ENCODE measurements at regions not wholly inside any gene's neighbourhood (a gene's known extent, or its start where the extent isn't known, plus 50 kb on each side); places are given as distances from the start of the nearest gene placed in this dataset.
A peak's percentile ranks its signal among the peaks of the same experiment; 100 is the strongest.

DNA sequence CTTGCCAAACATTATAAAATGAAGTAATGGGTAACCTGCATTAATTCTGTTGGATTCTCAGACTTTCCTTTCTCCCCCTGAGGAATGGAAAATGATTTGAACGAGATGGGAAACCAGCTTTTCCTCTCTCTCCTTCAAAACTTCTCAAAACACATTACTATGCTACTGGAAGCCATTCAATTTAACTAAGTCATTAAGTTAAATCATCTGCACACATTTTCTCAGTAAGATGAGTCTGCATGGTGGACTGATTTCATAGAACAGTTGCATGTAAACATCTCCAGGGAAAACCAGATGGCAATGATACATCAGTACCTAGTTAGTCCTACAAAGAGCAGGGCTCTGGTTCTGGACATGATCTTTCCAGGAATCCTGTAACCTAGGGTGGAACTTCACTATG, 59.9 kb downstream of the BMP4 start:
- DNase-seq (ENCODE audit: low read depth, low spot score) = no peak

DNA sequence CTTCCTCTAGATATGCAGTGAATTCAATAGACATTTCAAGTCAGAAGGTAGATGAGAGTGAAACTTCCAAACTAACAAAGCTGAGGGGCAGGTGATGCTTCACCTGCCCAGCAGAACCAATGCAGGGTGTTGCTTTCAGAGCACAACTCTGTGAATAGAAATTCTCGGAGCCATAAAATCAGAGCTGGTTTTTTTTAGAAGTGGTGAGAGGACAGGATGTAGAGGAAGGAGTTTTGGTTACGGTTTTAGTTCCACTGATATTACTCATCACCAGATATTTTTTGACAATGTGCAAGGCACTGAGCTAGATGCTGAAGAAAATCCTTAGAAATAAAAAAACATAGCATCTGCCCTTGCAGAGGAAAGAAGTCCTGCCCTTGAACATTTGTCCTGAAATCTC, 62.2 kb downstream of the BMP4 start:
- no peak for DNase-seq (ENCODE audit: low read depth, low spot score)

DNA sequence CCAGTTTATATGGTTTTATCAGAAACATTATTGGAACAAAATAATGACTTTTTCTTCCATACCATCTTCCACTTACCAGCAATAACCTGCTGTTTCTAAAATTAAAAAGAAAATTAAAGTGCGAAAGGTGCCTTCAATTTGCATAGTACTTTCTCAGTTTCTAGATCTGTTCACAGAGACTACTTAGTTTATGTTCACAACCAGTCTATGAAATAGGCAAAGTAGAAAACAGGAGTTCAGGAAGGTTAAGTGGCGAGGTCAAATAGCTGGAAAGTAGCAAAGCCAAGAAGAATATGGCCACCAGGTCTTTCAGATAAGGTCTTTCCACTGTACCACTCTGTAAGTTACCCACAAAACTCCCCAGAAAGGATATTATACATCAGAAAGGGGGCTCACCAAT, 63.3 kb downstream of the BMP4 start:
- DNase-seq (ENCODE audit: low read depth, low spot score) = no peak

DNA sequence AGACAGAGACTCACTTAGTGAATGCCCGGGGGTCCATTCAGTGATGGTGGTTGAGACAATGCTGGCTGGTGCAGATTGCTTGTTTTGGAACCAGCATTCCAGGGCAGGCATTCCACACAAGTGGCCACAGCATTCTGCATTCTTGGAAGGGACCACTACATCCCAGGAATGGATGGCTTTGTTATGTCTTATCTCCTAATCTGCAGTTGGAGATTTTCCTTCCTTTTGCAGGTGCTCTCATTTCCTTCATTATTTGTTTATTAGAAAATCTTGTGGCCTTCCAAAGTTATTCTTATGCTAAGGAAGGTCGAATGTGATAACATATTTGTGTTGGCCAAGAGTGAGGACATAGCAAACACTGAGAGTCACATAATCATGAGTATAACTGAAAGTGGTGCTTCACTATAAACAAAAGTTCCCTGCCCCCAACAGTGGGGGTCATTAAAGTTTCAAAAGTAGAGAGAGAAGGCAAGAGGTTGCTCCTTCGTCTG, 66.0 kb downstream of the BMP4 start:
- DNase-seq (ENCODE audit: low read depth, low spot score) = peak; percentile 61

DNA sequence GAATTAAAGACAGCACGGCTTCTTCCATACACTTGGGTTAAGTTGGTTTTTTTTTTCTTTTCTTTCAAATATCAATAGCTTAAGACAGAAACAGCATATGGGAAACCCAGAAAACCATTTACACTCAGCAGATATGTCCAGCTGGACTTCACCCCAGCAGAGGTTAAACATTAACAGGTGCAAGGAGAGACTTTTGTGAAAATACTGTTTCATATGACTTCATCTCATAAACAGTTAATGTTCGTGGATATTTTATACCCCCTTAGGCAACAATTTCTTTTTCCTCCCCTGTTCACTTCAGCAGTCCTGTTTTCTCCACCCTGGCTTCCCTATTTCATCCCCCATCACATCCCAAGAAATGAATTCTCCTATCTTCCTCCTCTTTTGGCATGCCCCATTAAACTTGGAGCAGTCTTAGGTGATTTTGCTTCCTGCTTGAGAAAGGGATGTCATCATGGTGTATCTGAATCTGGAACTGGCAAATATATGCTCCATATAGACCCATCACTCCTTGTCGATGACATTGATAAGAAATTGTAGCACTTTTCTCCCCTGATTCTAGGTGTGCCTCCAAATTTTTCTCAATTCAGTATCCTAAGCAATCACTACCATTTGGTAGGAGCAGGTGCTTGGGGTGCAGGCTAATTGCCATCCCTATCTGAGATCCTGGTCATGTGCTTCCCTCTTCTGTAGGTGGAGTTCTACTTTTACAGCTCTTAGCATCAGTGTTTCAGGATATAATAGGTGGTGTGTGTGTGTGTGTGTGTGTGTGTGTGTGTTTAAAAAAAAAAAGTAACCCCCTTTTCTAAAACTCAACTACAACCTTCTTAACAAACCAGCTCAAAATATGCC, 67.9 kb downstream of the BMP4 start:
- no peak for DNase-seq (ENCODE audit: low read depth, low spot score)

DNA sequence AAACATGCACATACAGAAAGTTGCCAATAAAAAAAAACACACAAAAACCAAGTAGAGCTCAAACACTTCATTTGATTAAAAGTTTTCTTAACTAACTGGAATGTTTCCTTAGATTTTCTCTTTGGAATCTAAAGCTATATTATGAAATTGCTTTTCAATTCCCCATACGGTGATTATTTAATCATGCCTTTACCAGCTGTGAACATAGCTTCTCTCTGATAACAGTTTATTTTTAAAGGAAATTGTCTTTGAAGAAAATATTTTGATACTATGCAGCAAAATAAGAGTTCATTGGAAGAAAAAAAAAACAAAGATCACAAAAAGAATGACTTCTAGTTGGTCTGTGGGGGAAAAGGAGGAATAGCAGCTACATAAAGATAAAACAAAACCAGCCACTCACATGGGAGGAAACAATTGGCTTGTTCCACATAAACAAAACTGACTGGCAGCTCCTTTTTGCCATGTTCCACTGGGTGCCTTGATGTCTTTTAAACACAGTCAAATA, 71.4 kb downstream of the BMP4 start:
- DNase-seq (ENCODE audit: low read depth, low spot score) = no peak

DNA sequence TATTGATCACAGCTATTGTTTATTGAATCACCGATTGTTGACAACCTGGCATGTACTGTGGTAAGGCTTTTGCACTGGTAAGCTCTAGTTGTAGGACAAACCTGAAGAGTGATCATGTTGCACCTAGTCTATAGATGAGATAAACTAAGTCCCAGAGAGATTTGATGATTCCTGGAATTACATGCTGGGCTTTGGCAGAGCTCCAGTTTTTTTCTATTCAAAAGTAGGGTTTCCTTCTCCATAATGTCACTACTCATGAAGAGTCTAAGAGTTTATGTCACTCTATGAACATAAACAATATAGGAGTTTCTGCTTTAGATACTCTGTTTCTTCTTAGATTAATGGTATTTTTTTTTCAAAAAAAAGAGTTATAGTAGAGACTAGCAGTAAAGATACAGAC, 72.0 kb downstream of the BMP4 start:
- DNase-seq (ENCODE audit: low read depth, low spot score) = no peak

DNA sequence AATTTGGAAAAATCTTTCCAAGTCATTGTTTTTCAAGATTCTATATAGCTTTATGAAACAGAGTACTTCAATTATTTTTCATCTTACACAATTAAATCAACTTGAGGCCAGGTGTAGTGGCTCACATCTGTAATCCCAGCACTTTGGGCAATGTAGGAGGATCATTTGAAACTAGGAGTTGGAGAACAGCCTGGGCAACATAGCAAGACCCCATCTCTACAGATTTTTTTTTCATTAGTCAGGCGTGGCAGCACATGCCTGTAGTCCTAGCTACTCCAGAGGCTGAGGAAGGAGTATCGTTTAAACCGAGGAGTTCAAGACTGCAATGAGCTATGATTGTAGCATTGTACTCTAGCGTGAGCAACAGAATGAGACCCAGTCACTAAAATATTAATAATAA, 72.9 kb downstream of the BMP4 start:
- no peak for DNase-seq (ENCODE audit: low read depth, low spot score)

DNA sequence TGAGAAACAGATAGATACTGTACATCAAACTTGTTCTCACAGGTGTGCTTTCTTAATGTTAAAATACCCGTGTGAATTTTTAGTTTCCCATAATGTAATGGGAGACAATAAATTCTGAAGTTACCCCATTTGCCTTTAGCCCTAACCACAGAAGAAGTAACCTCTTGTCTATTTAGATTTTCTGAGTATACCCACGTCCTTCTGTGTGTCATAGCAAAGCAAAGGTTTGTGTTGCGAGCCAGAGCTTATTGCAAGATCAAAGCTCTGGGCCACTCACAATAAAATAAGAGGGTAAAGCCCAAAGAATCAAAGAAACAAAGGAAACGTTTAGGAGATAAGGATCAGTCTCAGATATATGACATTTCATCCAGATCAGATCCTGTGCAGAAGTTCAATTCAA, 73.9 kb downstream of the BMP4 start:
- no peak for DNase-seq (ENCODE audit: low read depth, low spot score)

DNA sequence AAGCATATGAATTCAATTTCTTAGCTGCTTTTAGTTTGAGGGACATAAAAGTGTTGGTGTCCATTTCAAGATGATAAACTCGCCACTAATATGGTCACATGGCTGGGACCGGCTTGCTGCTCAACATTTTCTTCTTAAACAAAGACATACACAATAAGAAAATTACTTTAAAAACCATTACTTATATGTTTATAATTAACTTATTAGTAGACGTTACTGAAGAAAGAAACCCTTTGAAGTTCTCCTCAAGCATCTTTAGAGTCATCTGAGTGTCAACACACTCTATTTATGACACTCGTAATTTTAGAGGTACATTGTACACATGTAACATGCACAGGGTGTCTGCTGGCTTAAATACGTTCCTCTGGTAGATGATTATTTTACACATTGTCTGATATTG, 74.7 kb downstream of the BMP4 start:
- no peak for DNase-seq (ENCODE audit: low read depth, low spot score)

DNA sequence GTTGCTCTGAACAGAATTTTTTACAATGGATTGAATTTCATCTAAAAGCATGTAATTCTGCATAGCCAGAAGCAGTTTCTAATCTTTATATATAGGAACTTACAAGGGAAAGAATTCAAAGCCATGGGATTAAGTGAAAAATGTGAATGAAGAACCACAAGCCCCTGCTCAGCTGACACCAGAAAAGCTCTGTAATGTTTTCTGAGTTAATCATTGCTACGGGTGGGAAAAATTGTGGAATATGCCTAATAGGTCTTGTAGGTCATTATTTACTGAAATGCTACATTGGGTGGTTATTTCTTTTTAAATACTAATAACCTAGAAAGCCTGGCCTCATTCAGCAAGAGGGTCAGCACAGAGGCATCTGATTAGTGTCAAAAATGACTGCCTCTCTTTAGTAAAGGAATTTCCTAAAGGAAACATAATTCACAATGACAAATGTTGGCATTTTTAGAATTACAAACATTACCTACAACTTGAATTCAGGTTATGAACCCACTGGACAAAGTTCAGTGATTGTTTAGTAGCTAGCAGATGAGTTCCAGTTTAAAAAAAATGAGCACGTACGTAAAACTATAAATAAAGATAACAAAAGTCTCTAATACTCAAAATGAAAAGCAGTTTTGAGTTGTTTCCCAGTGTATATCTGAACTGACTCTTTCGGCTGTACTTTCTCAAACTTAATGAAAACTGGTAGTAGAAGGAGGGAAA, 75.3 kb downstream of the BMP4 start:
- no peak for DNase-seq (ENCODE audit: low read depth, low spot score)

DNA sequence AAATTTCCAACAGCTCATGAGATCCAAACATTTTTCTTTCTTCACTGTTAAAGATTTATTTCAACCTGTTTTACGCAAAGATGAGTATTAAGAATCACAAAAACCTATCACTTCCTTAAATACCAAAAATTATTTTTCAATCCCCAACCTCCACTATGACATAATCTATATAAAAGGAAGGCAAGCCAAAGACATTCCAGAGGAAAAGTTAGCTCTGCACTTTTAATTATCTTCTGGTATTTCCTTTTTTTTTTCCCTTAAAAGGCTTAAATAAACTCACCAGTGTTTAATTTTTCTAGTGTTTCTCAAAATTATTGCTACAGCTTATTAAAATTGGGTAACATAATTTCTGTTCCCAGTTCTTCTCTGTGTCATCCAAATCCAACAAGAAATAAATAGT, 75.9 kb downstream of the BMP4 start:
- no peak for DNase-seq (ENCODE audit: low read depth, low spot score)

DNA sequence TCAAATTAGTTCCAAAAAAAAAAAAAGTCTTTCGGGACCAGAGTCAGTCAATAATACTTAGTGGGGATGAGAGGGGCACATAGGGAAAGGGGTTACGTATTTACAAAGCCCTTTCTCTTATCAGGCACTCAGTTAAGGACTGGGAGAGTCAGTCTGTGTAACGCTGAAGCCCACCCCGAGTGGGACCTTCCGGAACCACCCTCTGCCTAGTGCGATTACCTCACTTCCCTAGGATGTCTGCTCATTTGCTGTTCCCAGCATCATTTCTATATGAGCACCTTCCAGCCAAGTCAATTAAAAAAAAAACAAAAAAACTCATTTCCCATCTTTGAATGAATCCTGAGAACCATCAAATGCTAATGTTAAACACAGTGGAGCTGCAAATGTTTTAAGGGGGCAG, 76.9 kb downstream of the BMP4 start:
- no peak for DNase-seq (ENCODE audit: low read depth, low spot score)

DNA sequence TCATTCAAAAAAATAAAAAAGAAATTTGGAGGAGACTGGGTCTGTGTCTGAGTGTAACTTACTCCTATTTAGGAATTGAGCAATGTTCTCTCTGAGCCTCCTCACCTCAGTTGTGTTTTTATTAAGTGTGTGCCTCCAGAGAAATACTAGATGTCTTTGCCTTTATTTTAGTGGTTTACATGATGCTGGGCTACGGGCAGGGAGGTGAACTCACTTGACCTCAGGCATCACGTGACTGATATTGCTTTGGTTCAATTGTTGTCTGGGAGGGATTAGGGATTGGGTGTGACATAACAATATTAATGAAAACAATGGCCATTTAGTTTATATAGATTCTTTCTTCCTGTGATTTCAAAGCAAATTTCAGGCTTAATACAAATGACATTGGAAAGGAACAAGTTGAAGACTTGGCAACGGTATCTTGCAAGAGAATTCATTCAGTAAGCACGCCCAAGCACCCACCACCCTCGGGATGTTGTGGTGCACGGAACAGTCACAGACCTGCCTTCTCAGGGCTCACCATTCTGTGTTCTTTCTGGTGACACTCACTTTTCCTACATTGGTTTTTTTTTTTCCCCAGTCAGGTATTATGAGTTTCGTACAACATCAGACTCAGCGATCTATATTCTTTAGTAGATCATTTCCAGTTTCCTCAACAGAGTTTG, 77.5 kb downstream of the BMP4 start:
- no peak for DNase-seq (ENCODE audit: low read depth, low spot score)

DNA sequence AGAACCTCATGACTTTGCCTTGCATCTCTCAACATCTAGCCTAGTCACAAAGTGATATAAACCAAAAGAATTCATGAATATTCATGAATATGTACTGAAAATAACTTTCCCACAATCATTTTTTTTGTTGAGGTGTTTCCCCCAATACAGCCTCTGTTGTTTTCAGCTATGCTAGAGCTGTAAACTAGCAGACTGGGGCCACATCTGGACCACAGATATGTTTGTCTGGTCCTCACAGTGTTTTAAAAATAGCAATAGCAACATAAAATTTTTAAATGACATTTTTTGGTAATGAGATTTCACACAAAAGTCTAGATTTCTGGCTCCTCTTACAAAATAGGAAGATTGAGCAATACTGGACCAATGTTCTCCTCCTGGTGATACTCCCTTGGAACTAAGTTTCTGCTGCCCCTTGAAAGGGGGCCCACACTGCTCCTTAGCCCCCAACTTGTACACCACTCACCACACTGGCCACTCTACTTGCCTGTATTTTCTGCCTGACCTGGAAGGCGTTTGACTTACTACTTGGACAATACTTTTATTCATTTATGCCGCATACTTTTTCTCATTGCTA, 81.2 kb downstream of the BMP4 start:
- DNase-seq (ENCODE audit: low read depth, low spot score) = no peak

DNA sequence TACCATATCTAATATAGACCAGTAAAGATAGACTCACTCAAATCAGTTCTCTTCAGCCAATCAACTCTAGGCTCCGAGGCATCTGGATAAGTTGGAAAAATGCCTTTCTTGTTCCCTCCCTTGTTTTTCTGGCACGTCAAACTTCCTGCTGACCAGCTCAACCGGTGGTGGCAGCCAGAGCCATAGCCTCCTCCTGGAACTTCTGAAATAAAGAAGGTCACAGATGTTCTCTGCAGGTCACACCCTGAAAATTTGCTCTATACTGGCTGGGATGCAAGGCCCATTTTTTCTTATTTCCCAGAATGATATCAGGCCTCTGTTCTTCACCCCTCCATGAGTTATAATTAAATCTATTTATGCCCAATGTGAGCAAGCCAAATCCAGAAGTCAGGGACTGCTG, 81.9 kb downstream of the BMP4 start:
- DNase-seq (ENCODE audit: low read depth, low spot score) = no peak

DNA sequence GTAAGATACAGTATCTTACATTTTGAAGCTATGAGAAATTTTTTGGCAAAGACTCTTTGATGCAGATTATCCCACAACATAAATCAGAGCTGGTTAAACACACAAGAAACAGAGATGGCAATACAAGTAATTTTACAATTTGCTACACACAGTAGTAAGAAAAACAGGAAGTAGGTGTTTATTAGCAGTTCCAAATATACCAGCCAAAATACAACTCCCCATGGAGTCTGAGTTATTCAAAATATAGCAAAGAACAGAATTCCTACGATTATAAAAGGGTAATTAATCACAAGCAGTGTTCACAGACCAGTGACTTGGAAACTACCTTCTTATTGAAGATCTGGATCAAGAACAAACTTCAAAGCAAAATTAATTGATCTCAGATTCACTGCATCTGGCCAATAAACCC, 83.9 kb downstream of the BMP4 start:
- DNase-seq (ENCODE audit: low read depth, low spot score) = no peak

DNA sequence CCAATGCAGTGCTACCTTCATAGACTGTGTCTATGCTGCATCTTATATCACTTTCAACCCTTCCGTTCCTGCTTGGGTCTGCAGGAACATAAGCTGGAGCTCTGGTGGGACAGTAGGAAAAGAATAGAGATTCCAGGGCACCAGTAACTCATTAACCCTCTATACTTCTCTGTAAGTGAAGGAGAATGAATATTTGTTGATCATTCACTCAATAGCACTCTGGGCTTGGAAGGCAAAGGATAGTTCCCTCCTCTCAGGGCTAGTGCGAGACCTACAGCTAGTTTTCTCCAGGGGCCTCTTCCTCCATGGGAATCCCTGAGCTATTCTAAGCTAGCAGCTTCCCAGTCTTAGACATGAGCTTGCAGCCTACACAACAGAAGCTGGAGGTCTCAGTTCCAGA, 84.7 kb downstream of the BMP4 start:
- DNase-seq (ENCODE audit: low read depth, low spot score) = no peak

DNA sequence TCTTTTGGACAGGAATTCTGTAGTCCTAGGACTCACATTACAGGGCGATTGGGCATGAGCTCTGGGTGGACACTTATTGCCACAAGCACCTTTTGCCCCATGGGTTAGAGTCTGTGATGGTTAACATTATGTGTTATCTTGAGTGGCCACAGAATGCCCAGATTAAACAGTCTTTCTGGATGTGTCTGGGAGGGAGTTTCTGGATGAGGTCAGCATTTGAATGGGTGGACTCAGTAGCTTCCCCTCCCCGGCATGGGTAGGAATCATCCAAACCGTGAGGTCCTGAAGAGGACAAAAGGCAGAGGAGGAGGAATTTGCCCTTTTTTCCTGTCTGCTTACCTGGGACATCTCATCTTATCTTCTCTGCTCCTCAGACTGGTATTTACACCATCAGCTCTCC, 85.6 kb downstream of the BMP4 start:
- DNase-seq (ENCODE audit: low read depth, low spot score) = no peak

DNA sequence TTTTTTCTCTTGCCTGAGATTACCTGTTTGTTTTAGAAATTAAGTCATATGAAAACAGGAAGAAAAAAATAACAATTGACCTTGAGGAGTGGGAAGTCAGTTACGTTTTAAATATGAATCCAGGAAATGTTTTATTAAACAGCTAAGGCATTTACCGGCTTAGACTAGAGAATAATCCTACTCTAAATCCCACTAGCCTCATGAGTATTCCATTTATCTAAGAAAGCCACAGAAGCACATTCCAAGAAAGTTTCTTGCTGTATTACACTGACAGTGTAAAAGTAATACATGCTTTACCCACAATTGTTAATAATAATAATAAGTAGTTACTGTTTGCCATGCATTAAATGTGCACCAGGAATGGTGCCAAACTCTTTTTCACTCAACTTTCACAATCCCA, 90.9 kb downstream of the BMP4 start:
- DNase-seq (ENCODE audit: low read depth, low spot score) = no peak

DNA sequence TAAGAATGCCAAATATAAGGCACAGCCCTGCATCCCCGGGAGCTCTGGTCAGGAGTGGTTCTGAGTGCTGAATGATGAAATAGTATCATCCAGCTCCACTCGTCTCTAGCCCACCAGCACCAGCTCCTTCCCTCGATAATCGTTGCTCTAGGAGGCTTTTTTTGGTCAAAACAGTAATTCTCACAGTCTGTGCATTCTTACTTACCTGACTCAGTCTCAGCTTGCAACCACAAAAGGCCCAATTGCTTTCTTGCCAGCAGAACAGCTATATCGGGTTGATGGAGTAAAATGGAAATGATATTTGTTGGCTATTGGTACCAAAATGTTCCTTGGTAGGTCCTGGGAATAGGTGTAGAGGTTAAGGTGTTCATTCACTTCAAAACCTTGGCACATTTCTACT, 94.8 kb downstream of the BMP4 start:
- no peak for DNase-seq (ENCODE audit: low read depth, low spot score)

DNA sequence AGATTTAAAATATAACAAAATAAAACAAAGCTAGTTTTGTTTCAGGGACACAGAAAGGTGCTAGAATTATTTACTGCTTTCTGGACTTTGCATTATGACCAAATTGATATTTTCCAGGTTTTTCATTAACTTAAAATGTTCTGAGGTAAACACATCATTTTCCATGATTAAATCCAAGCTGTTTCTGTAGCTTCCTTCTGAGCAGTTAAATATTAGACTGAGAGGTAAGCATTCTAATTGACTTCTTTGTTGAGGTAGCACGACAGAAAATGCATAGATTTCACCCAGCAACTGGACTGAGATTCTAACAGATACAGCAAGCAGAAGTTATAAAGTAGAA, 98.3 kb downstream of the BMP4 start:
- no peak for DNase-seq (ENCODE audit: low read depth, low spot score)
